Bone marrow (tissue), 2 donors: ENCODE measurements at regions not wholly inside any gene's neighbourhood (a gene's known extent, or its start where the extent isn't known, plus 50 kb on each side); places are given as distances from the start of the nearest gene placed in this dataset.

Experiments used
- DNase-seq, 2 donors: peaks; one replicate each; lab custom pipeline; 2025; lab: John Stamatoyannopoulos, UW

DNA sequence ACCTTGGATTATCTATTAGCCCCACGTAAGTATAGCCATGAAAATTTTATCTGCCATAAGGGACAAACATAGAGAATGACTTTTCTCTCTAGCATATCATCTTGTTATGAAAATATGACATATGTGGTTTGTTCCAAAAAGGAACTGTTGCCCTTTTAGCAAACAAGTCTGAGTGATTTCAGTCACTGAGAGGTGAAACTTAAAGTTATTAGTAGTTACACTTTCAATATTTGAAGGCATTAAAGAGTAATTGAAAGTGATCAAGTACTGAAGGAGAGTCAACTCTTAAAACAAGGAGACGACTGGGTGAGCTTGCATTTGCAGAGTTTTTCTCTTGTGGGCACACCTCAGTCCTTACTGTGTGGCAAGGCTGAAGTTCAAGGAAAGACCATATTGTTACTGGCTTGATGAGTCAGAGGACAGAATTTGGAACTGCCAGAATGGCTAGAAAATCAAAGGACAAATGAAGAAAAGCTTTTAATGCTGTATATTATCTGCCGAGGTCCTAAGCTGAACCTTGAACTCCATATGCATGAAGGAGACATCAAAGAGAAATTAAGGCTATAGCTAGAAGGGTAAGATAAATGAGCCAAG is 205.1 kb upstream of the EMCN start:
- no peak for DNase-seq

DNA sequence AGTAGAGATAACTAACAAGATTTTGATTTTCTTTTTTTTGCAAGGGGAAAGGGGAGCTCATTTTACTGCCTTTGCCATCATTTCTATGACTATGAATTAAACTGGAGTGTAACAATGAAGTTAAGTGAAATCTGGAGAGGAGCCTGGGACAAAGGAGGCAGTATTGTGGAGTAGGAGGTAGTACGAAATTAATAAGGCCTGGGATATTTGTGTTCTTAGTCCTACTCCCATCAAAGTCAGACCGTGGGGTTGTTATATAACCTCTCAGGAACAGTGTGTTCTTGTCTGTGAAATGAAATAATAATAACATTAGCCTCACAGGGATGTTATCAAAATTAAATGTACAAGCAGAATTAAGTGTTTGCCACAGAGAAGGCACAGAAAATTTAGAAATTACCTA is 204.3 kb upstream of the EMCN start:
- DNase-seq = no peak

DNA sequence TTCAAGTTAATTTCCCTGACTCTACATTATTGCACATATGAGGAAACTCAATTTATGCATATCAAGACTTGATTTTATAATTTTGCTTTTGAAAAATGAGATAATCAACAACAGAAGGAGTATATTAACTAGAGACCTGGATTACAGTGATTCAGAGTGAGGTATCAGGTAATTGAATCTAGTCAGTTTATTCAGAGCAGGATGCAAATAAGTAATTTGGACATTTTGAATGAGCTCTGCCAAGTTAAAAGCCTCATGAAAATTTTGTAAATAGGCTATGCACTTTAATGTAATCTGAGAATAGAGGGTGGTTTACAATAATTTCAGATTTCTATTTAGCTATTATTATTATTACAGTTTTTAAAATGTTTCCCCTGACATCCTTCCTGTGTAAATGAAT is 203.7 kb upstream of the EMCN start:
- no peak for DNase-seq

DNA sequence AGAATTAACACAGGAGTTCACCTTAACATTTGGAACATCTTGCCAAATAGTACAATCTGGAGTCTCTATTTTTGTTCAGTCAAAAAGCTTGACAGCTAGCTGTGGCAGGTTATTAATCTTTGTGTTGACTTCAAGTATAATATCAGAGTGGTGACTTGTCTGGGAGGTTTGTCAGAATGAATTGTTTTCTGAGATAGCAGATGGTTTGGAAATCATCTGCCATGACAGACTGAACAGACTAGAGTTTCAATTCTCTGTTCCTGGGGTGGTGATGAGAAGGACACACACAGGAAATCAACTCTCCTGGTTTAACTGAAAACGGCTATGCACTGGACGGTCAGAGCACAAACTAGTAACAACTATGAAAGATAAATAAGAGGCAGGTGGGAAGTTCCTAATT is 203.3 kb upstream of the EMCN start:
- no peak for DNase-seq

DNA sequence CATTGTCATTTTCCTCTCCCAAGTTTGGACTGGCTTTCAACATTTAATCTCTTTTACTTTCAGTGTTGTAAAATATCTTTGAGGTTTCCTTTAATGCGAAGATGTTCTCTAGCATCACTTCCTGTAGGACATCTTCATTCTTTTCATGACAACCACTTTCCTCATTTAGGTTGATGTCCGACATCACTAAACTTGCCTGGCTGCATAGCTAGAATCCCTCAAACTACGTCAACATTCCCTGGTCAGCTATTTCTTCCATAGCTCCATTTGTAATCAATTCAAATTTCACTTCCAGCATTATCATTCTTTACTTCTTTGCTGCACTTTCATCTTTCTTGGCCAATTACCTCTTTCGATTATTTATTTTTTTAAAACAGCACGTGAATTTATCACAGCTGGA is 198.6 kb upstream of the EMCN start:
- no peak for DNase-seq

DNA sequence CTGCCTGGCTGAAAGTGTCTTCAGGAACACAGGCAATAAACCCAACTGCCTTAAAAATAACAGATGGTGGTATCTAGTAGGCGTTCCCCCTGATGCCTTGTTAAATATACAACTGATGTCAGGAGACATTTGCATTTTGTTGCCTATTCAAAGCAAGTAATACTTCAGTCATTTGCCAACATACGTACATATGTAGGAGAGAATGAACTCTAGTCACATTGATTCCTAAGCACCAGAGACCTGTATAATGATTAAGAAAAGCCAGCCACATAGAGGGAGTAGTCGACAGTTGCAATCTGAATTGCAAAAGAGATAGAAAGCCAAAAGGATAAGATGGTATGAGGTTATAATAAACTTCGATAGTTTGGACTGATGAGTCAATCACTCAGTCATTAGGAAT is 191.0 kb upstream of the EMCN start:
- no peak for DNase-seq

DNA sequence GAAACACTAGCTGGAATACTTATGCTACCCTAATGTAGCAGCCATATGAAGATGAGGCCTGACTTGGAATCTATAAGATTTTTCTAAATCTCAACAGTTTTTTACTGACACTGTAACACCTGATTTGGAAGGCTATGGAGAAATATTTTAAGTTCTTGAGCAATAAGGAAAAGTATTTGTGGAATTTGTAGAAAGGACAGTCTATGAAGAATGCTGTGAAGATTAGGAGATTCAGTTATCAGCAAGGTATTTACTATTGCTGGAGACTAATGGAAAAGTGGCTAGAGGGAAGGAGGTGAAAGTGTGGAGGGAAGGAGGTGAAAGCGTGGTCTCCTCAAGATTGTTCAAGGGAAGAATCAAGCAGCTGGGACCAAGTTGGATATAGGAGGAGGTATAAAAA is 190.0 kb upstream of the EMCN start:
- no peak for DNase-seq

DNA sequence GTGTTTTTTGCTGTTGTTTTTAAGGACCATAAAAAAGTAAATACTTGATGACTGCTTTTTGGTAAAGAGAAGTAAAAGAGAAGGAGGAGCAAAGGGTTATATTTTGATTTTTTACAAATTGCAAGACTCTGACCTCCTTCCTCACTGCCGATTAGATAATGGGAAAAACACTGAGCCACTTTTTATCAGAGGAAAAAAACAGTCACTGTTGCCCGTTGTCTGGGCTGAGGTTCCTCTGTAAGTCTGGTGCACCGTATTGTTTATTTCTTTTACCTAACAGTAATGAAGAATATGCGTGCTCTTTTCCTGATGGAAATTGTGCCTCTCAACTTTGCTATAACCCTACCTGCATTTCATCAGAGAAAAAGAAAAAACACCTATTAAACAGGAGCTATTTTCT is 178.7 kb upstream of the EMCN start:
- no peak for DNase-seq

DNA sequence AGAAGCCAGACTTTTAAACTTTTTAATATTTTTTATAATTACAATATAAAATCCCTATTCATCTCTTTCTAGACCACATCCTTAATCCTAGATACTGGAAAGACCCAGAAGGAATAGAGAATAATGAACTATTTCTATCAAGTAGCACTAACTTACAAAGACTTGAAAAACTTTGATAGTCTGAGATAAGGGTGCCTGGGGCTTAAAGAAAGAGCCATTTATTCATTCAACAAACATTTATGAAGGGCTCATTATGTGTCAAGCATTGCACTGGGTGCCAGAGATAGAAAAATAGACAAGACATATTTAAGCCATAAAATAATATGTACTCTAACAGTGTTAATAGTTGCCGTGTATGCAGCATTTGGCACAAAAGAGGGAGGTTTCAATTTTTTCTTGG is 178.0 kb upstream of the EMCN start:
- DNase-seq = no peak

DNA sequence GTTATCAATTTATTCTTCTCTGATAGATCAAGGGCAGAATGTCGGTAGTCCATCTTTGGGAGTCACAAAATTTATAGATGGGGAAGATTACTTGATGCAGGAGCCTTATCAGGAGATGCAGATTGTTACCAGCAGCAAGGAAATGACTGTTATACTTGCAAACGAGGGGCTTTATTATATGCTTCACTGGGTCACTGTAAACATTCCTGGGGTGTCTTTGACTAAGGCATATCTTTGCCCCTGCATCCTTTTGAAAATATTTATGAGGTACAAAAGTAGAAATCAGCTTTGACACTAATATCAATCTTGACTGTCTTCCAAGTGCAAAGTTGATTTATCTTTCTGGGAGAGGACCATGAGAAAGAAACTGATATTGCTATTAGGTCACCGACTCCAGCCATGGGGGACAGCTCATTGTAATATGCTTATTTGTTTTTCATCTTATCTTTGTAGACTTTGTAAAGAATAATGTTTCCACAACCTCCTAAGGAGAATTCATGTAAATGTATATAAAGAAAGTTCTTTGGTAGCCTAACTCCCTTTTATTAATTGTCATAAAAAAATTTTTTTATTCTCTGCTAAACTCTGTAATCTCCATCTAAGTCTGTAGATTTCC is 177.3 kb upstream of the EMCN start:
- no peak for DNase-seq

DNA sequence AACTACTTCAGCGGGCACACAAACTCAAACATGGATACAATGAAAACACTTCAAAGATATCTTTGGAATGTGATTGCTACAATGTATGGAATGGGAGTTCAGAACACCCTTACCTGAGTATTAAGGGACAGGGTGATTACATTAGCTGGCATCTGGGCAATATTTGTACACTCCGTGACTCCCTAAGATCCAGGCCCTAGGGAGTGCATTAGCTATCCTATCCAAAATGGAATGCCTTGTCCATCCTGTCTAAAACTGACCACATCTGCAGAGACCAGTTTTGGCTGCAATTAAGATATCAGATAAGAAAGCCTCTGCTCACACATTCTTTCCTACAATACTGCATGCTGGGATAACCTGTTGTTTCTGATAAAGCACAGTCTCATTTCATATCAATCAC is 176.6 kb upstream of the EMCN start:
- DNase-seq = no peak

DNA sequence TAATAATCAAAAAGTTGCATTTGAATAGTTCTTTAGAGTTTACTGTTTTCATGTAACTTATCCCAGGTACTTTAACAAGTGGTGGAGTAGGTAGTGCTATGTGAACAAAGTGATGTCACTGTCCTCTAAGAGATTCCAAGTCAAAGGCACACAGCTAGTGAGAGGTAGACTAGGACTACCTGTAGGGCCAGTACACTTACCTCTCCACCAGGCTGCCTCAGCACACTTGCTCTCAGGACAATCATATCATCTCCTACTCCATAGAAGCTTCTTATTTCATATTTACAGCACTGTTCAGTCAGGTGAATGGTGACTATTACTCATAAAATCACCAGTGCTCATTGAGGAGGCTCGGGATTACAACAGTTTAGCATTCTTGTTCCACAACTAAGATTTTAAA is 173.0 kb upstream of the EMCN start:
- no peak for DNase-seq

DNA sequence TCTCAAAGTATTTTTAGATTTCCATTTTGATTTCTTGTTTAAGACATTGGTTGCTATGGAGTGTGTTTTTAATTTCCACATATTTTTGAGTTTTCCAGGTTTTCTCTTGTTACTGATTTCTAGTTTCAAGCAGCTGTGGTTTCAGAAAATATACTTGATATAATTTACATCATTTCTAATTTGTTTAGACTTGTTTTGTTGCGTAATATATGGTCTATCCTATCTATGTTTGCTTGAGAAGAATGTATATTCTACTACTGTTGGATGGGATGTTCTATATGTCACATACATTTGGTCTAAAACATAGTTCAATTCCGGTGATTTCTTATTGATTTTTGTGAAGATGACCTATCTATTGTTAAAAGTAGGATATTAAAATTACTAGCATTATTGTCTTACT is 170.5 kb upstream of the EMCN start:
- DNase-seq = no peak

DNA sequence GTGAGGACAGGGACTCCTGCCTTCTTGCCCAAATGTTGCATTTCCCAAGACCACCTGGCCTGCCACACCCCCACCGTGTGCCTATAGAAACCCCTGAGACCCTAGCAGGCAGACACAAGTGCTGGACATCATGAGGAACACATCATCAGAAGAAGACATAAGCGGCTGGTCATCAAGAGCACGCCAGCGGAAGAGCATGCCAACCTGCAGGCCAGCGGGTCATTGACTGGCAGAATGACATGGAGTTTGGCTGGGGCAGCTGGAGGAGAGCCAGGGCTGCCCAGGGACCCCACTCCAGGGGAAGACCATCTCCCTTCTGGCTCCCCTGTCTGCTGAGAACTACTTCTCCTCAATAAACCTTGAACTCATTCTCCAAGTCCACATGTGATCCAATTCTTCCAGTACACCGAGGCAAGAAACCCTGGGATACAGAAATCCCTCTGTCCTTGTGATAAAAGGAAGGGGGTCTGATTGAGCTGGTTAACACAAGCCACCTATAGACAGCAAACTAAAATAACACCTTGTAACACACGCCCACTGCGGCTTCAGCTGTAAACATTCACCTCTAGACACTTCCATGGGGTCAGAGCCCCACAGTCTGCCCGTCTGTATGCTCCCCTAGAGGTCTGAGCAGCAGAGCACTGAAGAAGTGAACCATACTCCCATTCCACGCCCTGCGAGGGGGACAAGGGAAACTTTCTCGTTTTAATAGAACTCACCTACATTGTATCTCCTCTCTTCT is 164.8 kb upstream of the EMCN start:
- no peak for DNase-seq

DNA sequence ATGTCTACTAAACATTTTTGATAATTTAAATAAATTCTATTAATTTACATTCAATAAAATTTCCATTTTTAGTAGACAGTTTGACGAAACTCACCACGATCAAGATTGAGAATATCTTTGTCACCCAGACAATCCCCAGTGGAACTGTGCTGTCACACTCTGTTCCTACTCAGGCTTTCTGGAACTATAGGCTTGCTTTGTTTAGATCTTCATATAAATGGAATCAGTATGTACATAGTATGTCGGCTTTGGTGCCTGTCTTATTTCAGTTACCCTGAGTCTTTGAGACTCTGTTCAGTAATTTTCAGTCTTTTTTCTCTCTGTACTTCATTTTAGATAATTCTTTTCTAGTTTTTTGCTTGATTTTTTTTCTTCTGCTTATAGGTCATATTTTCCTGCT is 163.5 kb upstream of the EMCN start:
- no peak for DNase-seq

DNA sequence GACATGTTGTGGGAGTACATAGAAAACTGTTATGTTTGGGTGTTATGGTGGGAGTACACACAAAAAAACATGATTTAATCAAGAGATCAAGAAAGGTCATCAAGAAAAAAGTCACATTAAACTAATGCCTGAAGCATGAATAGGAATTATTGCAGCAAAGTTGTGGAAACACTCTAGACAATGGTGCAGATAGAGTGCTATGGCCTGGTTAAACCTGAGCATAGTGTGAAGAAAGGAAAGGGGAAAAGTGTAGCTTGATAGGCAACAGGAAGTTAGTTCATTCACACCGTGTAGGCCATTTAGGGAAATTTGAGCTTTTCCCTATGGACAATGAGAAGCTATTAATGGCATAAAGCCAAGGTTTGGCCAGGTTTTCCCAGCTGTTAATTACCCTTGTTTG is 162.1 kb upstream of the EMCN start:
- DNase-seq = no peak

DNA sequence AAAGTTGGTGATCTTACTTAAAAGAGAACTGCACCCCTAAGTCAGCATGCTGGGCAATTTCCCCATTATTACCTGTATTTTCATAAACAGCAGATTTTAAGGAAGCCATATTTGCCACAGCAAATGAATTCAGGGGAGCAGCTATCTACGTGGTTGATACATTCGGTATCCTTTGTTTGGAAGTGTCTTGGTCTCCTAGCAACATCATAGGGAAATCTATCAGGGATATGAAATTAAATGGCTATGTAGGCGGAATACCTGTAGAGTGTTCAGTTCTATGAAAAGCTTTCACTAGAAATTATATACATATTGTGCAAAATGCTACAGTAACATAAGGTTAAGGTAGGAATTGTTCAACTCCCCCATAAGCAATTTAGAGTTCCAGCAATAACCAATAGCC is 157.2 kb upstream of the EMCN start:
- no peak for DNase-seq

DNA sequence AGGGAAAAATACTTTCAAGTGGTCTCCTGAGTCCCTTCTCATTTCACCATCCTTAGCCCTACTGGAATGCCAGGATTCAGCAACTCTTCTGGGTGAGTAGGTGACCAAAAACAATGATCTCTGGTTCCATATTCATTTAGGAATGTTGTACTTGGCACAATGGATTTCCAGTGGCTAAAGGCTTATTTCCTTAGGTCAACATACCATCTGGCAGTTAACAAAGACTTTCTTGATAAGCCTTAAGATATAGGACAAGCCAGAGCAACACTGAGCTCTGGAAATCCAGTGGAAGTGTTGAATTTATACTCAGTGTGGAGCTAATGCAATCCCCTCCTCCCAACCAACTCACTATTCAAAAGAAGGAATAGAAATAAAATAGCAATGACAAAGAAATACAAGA is 139.4 kb upstream of the EMCN start:
- DNase-seq = no peak

DNA sequence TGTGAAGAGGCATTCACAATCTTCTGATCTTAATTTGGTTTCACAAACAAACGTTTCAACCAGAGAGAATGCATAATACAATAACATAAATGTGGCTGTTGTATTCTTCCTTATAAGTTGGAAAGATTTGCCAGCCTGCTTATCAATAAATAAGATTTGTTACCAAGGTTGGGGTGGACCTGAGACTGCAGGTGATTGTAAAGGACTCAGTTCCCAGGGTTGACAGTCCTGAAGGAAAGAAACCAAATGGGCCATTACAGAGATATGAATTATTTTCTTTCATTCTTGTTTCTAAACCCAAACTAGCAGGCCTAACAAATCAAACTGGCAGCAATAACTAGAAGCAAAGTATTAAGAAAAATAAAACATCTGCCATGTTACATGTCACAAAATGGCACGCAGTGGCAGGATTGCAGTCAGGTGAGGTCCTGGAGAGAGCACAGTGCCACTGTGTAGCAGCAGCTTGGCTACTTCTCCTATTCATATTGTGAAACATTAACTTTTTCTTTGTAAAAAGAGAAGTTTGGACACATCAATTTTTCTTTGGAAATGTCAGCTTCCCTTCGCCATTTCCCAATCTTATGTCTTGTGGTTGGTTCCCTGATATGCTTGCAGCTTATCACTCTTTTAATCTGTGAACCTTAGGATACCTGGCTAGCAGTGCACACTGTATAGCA is 133.8 kb upstream of the EMCN start:
- no peak for DNase-seq

DNA sequence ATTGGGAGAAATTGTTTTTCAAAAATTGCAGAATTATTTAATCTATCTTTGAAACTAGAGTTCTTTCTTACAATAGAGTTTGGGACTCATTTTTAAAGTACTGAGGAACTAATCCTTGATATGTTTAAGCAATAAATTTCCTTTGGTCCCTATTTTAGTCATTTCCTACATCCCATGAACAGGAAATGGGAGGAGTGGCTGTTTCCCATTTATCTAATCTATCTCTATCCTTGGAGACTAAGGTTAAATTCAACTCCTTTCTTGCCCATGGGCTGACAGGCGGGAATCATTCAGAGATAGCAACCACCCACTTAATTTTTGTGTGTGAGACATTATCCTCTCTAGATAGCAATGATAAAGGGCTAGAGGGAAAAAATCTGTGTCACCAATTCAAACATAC is 131.6 kb upstream of the EMCN start:
- DNase-seq = no peak

DNA sequence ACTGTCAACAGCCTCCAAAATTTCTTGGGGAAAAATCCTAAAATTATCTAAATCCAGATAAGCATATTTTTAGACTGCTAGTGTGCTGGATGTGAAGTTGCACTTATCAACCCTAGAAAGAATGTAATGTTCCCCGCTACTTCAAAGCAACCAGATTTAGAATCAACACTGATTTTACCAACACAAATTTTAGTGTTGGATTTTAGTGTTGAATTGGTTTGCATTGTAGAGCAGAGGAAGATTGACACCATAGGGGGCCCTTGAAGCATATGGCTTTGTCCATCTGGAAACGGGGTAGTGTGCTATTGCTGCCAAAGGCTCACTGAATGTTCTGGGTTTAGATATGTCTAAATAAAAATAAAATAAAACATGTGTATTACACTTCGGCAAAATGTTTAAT is 126.3 kb upstream of the EMCN start:
- DNase-seq = no peak

DNA sequence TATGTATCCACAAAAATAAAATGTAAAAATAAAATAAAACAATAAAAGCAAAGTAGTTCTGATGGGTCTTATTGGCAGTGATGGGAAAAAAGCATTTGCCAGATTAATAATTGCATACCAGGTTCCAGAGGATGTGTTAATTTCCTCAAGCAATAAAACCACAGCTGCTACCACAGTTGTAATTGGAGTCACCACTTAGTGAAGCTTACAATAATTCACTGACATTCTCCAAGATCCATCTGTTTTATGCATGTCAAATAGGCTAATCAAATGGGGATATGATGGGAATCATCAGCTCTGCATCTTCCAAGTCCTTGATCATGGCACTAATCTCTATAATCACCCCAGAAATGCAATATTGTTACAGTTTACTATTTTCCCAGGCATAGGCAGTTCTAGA is 123.5 kb upstream of the EMCN start:
- no peak for DNase-seq

DNA sequence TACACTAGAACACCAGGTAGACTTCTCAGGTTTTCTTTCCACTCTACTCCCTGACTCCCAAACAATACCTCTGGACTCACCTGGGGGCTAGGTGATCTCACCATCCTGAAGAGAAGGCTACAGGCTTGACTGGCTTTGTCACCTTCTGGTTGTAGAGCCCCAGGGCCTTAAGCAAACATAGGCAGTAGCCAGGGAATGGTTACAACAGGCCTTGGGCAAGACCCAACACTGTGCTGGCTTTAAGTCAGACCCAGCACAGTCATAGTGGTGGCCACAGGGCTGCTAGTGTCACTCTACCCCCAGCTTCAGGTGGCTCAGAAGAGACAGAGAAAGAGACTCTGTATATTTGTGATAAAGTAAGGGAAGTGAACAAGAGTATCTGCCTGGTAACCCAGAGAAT is 118.1 kb upstream of the EMCN start:
- DNase-seq = no peak
